ENCODE measurements at regions not wholly inside any gene's neighbourhood (a gene's known extent, or its start where the extent isn't known, plus 50 kb on each side); places are given as distances from the start of the nearest gene placed in this dataset.

- TF ChIP-seq POLR2AphosphoS5 (IDR thresholded peaks at IDR 0.05; ENCODE audit: low read depth) (no peak), CTCF (IDR thresholded peaks at IDR 0.05; ENCODE audit: insufficient read depth, low read length) (no peak), REST (IDR thresholded peaks at IDR 0.05; ENCODE audit: insufficient replicate concordance, low read depth) (no peak), GABPA (IDR thresholded peaks at IDR 0.05; ENCODE audit: low read depth) (no peak), SPI1 (IDR thresholded peaks at IDR 0.05; ENCODE audit: borderline replicate concordance, low read depth) (no peak)
These were observed 137.5 kb downstream of the BTBD3 start for GRCh38 chr20:12055161-12055560.

Measured in HL-60 (cell line).